Stimulated activated naive CD8-positive, alpha-beta T cell treated with anti-CD3 and anti-CD28 coated beads, Interleukin-15, amount 100 ng/mL, for 72 hours (primary cell): ENCODE measurements at regions not wholly inside any gene's neighbourhood (a gene's known extent, or its start where the extent isn't known, plus 50 kb on each side); places are given as distances from the start of the nearest gene placed in this dataset.
A peak's percentile ranks its signal among the peaks of the same experiment; 100 is the strongest.
"Not testable (repeated sequence)": the region's sequence is repeated elsewhere in the genome, so short reads cannot be mapped to it uniquely, and the experiment has no call there.

Experiments used
- ATAC-seq: fragments of 150-1000 bp; cut with Tn5 transposase; 2 replicates; pipeline ENCODE4 v1.10.0; 2021; ENCODE audit warnings: mild to moderate bottlenecking, moderate library complexity
- DNase-seq, 2 donors: peaks; one replicate each; pipeline ENCODE4 v3.0.0; 2021 to 2022
- H3K27ac Mint-ChIP-seq, 2 donors: one replicate each; pipeline ENCODE4 v1.8.0; 2022; ENCODE audit warnings: mild to moderate bottlenecking in 2 of 2, mixed read lengths in 2 of 2, moderate library complexity in 2 of 2
- H3K27me3 Mint-ChIP-seq: one replicate; pipeline ENCODE4 v1.8.0; 2022; ENCODE audit warnings: mixed read lengths
- H3K4me1 Mint-ChIP-seq: one replicate; pipeline ENCODE4 v1.8.0; 2022; ENCODE audit warnings: mild to moderate bottlenecking, mixed read lengths
- H3K4me3 Mint-ChIP-seq, 2 donors: one replicate each; pipeline ENCODE4 v1.8.0; 2022; ENCODE audit warnings: mild to moderate bottlenecking in 2 of 2, mixed read lengths in 2 of 2, moderate library complexity in 1 of 2
- H3K9me3 Mint-ChIP-seq, 2 donors: one replicate each; pipeline ENCODE4 v1.8.0; 2022; ENCODE audit warnings: mixed read lengths in 2 of 2

DNA sequence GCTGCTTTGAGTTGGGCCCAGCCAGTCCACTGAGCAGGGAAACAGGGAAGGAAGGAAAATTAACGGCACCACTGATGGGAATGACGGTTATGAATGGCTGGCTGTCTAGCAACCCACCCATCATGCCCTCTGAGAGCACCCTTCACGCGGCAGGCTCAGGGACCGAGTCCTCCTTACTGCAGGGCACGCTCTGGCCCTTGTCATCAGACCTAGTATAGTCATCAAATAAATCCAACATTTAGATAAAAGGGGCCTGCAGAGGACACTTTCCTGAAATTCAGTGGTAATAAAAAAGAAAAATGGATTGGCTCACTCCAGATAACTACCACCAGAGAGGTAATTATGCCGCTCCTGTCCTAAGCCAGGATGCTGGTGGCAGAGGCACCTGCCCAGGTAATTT lies 509.4 kb downstream of the MATN1 start:
- no peak overlapping the region for H3K4me3 Mint-ChIP-seq
- ATAC-seq (no peak), DNase-seq (no peak)
- H3K9me3 Mint-ChIP-seq = no peaks in the 10 kb centered on the region
- no peak overlapping the region for H3K27ac Mint-ChIP-seq
- H3K4me1 Mint-ChIP-seq = no peaks in the 10 kb centered on the region
- H3K27me3 Mint-ChIP-seq = no peaks in the 10 kb centered on the region

DNA sequence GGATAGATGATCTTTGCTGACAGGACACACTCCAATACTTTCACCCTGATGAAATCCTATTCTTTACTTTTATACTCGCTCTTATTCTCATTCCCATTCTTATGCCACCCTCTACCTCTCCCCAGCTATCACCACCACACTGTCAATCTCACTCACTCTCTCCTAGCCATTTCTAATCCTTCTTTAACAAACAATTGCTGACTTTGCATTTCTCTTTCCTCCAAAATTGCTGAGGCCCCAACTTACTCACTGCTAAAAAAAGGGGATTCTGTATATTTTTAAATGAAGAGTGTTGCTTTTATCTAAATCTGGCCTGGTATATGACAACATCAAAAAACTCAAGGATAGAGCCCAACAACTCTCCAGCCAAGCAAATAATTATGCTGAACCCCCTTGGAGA lies 515.4 kb downstream of the MATN1 start:
- H3K4me1 Mint-ChIP-seq, H3K27ac Mint-ChIP-seq, H3K4me3 Mint-ChIP-seq, DNase-seq, ATAC-seq, H3K27me3 Mint-ChIP-seq, H3K9me3 Mint-ChIP-seq: not testable (repeated sequence)

DNA sequence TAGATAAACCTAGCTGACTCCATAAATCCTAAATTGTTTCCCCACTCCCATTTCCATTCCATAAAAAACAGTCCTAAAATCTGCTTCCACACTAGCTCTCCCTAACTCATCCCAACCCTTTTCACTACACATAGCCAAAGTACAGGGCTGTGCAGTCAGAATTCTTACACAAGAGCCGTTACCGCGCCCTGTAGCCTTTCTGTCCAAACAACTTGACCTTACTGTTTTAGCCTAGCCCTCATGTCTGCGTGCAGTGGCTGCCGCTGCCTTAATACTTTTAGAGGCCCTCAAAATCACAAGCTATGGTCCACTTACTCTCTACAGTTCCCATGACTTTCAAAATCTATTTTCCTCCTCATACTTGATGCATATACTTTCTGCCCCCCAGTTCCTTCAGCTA lies 516.8 kb downstream of the MATN1 start:
- H3K27me3 Mint-ChIP-seq, H3K27ac Mint-ChIP-seq: not testable (repeated sequence)

DNA sequence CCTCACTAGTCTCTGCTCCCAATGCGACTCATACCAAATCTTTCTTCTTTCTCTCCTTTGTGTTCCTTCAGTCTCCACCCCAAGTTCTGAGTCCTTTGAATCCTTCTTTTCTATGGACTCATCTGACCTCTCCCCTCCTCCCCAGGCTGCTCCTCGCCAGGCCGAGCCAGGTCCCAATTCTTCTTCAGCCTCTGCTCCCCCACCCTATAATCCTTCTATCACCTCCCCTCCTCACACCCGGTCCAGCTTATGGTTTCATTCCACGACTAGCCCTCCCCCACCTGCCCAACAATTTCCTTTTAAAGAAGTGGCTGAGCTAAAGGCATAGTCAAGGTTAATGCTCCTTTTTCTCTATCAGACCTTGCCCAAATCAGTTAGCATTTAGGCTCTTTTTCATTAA lies 518.5 kb downstream of the MATN1 start:
- not testable (repeated sequence) for H3K27ac Mint-ChIP-seq, H3K4me1 Mint-ChIP-seq, ATAC-seq, H3K27me3 Mint-ChIP-seq, H3K4me3 Mint-ChIP-seq, H3K9me3 Mint-ChIP-seq, DNase-seq

More for the DNA sequence above, 516.8 kb downstream of the MATN1 start:
- H3K9me3 Mint-ChIP-seq, H3K4me3 Mint-ChIP-seq, DNase-seq, H3K4me1 Mint-ChIP-seq, ATAC-seq: not testable (repeated sequence)

DNA sequence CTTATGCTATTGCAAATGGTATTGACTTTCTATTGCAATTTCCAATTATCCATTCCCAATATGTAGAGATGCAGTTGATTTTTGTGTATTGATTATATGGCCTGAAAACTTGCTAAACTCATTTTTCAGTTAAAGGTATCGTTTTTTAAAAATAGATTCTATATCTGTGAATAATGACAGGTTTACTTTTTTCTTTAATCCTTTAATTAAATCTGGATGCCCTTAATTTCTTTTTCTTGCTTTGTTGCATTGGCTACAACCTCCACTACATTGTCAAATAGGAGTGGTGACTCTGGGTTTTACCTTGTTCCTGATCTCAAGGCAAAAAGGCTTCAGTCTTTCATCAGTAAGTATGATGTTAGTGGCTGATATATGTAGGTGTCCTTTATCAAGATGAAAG lies 522.4 kb downstream of the MATN1 start:
- Mint-ChIP-seq H3K27ac (no peak overlapping the region), H3K4me3 (no peak overlapping the region), H3K9me3 (no peaks in the 10 kb centered on the region), H3K4me1 (no peaks in the 10 kb centered on the region), H3K27me3 (peaks cover 24% of the 10 kb centered on the region)
- DNase-seq (no peak), ATAC-seq (no peak)

DNA sequence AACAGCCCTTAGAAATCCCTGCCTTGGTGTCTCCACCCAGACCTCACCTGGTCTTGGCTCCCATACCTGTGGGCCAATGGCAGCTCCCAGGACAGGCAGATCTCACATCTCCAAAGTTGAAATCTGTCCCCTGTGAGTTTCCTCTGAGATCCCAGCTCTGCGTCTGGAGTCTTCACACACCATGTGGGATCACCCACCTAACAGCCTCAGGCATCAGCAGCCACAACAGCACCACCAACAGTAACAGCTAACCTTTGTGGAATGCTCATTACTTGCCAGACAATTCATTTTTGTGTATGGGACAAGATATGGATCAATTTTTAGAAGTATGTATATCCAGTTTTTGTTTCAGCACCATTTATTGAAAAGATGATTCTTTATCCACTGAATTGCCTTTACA lies 523.2 kb downstream of the MATN1 start:
- ATAC-seq (no peak), DNase-seq (no peak)
- Mint-ChIP-seq H3K4me3 (no peak overlapping the region), H3K9me3 (no peaks in the 10 kb centered on the region), H3K27me3 (peaks cover 24% of the 10 kb centered on the region), H3K4me1 (no peaks in the 10 kb centered on the region), H3K27ac (no peak overlapping the region)

DNA sequence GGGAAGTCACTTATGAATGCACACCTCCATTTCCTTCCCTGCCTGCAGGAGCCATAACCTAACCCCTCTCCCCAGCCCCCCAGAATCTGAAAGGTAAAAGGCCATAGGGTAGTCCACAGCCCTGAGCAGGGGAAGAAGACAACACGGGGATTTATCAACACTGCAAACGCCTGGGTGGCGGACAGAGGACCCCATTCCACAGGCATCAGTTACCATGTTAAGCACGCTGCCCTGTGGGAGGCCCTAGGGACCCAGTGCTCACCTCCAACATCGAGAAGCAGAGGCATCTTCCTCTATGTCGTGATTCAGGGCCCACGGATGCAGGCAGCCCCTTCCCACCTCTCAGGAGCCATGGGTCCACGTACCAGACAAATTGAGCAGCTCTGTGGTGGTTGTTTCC lies 523.8 kb downstream of the MATN1 start:
- Mint-ChIP-seq H3K27ac (no peak overlapping the region), H3K4me1 (no peaks in the 10 kb centered on the region), H3K4me3 (no peak overlapping the region), H3K27me3 (peaks cover 24% of the 10 kb centered on the region), H3K9me3 (no peaks in the 10 kb centered on the region)
- ATAC-seq (no peak), DNase-seq (no peak)

DNA sequence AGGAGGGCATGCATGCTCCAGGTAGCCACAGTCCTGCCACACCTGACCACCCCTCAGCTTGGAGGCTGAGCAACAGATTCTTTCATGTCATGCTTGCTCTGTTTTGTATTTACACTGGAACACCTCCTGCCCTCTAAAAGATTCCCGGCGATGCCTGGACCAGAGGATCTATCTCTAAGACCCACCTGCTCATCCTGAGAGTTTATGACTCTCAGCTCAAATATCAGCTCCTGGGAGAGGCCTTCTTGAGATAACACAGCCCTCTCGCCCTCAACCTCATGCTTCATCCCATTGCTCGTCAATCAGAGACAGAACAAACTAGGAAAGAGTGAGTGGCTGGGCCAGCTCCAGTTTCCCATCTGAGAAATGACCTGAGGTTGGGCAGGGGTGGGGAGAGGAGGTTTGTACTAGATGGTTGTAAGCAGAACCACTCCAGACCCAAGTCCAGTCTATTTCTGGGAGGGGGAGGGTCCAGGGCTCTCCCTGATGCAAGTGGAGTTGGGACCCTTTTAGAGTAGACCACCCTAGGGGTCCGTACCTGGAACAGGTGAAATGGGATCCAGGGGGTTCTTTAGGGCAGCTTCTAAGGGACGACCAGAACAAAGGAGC lies 524.5 kb downstream of the MATN1 start:
- no peak for ATAC-seq
- H3K27ac Mint-ChIP-seq = no peak overlapping the region
- peaks cover 24% of the 10 kb centered on the region for H3K27me3 Mint-ChIP-seq
- no peaks in the 10 kb centered on the region for H3K9me3 Mint-ChIP-seq
- H3K4me1 Mint-ChIP-seq = no peaks in the 10 kb centered on the region
- DNase-seq = no peak
- H3K4me3 Mint-ChIP-seq = no peak overlapping the region

DNA sequence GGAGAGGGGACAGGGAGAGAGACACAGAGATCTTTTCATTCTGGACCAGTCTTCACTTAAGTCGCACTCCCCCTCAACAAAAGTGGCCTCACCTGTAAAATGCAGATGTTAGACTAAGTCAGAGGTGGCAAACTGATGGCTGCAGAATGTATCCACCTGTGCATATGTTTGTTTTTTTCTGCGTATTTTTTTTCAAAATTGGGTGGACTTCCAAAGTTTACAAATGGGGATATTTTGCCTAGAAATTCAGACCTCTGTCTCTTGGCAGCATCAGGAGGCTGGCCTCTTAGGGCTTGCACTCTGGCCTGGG lies 525.0 kb downstream of the MATN1 start:
- Mint-ChIP-seq H3K27me3 (peaks cover 24% of the 10 kb centered on the region), H3K4me1 (no peaks in the 10 kb centered on the region), H3K27ac (peak overlapping the region in 1 of 2 donors; percentile 19), H3K4me3 (no peak overlapping the region), H3K9me3 (no peaks in the 10 kb centered on the region)
- no peak for DNase-seq
- no peak for ATAC-seq

DNA sequence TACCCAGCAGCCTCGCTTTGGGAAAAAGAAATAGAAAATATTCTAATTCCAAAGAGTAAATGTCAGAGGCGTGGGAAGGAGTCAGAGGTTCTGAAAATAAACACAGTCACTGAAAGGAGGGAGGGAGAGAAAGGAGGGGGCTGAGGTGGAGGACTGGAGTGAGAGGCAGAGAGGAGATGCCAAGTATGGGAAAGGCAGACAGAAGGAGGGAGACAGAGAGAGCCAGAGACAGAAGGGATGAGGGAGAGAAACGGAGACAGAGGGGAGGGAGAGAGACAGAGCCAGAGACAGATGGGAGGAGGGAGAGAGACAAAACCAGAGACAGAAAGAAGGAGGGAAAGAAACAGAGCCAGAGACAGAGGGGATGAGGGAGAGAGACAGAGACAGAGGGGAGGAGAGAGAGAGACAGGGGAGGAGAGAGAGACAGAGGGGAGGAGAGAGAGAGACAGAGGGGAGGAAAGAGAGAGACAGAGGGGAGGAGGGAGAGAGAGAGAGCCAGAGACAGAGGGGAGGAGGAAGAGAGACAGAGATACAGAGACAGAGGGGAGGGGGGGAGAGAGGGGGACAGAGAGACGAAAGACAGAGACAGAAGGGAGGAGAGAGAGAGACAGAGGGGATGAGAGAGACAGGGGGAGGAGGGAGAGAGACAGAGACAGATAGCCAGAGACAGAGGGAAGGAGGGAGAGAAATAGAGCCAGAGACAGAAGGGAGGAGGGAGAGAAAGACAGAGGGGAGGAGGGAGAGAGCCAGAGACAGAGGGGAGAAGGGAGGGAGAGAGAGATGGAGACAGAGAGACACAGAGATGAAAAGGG lies 525.5 kb downstream of the MATN1 start:
- DNase-seq (no peak), ATAC-seq (no peak)
- H3K9me3 Mint-ChIP-seq = no peaks in the 10 kb centered on the region
- H3K4me1 Mint-ChIP-seq = no peaks in the 10 kb centered on the region
- peak overlapping the region in 1 of 2 donors; percentile 19 for H3K27ac Mint-ChIP-seq
- no peak overlapping the region for H3K4me3 Mint-ChIP-seq
- peaks cover 24% of the 10 kb centered on the region for H3K27me3 Mint-ChIP-seq

DNA sequence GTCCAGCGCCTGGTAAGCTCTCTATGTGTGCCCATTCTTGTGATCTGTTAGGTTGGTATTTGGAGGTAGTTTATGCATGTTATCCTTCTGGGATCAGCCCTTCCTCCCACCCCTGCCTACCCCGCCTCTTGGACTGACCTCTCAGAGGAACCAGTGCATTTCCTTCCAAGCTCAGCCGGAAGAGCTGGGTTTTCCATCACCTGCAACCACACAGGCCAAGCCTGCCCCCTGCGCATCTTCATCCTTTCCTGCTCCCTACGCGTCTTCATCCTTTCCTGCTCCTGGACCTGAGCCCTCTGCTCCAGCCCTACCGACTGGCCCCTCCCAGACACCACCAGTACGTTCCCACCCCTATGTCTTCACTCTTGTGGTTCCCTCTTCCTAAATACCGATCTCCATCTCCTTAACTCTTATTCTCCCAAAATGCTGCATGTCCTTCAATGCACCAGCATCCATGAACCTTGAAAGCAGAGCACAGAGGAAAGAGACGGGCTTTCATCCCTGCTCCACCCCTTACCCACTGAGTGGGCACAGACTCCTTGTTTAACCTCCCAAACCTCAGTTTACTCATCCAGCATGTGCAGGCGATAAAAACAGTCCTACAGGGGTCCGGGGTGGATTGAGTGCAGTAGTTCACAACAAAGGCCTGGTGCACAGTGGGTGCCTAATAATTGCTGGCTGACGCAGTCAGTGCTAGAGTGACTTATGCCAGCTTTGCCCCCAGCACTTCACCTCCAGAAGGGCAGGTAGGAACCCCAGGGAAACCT lies 526.3 kb downstream of the MATN1 start:
- Mint-ChIP-seq H3K27ac (peak overlapping the region in 1 of 2 donors; percentile 77), H3K9me3 (no peaks in the 10 kb centered on the region), H3K27me3 (peaks cover 24% of the 10 kb centered on the region), H3K4me1 (no peaks in the 10 kb centered on the region), H3K4me3 (no peak overlapping the region)
- no peak for ATAC-seq
- DNase-seq = no peak

DNA sequence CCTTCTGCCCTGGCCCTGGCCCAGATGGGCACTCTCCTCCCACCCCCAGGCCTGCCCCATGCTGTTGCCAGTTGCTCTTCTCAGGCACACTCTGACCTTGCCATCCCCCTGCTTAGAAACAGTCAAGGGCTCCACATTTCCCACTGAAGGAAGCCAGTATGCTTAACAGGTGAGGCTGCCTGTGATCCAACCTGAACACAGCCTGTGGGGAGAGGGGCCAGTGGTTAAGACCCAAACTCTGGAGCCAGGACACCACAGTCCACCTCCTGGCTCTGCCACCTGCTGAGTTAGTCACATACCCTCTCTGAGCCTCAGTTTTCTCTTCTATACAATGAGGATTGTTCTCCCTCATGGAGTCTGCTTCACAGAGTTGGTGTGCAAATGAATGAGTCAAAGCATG lies 526.9 kb downstream of the MATN1 start:
- DNase-seq (no peak), ATAC-seq (no peak)
- Mint-ChIP-seq H3K4me1 (peaks cover under 1% of the 10 kb centered on the region), H3K4me3 (no peak overlapping the region), H3K9me3 (no peaks in the 10 kb centered on the region), H3K27me3 (peaks cover 24% of the 10 kb centered on the region), H3K27ac (no peak overlapping the region)

DNA sequence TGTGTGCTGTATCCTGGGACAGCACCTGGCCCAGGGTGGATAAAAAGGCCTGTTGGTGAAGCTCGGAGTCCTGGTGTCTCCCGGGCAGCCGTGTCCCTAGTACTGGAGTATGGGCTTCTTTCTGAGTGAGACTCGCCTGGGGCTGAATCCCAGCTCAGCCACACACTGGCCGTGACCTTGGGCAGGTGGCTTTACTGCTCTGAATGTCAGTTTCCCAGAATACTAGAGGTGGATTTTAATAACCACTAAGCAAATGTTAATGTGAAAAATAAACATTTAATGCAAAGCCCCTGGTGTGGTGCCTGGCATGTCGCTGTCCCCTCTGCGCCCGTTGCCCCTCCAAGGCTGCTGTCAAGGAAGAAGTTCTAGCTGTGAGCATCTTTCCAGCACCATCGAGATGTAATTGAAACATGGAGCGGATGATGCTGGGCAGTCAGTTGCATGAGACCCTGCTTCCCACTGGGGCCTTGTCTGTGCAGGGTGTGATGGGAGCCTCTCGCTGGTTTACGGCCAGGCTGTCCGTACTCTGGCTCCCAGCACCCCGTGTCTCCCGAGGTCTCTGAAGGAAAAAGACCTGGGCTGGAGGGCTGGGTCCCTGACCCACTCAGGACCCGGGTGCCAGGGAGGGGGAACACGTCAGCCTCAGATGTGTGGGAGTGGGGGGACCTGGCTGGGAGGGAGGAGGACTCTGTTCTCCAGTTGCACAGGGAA lies 527.8 kb downstream of the MATN1 start:
- no peak overlapping the region for H3K4me3 Mint-ChIP-seq
- DNase-seq = no peak
- H3K27ac Mint-ChIP-seq = no peak overlapping the region
- H3K27me3 Mint-ChIP-seq = peaks cover 24% of the 10 kb centered on the region
- H3K9me3 Mint-ChIP-seq = no peaks in the 10 kb centered on the region
- H3K4me1 Mint-ChIP-seq = peaks cover 9% of the 10 kb centered on the region
- no peak for ATAC-seq

DNA sequence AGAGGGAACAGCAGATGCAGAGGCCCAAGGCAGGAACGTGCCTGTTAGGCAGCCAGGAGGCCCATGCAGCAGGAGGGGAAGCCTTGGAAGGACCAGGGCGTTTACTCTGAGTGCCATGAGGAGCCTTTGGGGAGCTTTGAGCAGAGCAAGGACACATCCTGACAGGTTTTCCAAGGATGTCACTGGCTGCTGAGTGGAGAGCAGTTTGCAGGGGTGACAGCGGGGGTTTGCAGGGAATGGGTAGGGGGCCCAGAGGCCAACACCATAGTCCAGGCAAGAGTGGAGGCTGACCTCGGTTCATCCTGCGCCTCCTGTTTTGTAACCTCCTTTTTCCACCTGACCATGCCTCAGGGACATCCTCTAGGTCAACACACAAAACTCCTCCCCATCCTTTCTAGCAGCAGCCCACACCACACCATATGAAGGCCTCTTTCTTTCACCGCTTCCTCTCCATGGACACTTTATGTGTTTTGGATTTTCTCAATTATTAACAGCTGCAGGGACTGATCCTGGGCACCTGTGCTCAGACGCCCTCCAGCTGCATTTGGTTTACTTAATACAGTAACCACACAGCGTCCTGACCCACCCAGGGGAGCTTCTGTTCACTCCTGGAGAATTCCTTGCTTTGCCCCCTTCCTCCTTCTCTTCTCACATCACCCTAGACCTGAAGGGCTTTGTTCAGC lies 528.5 kb downstream of the MATN1 start:
- Mint-ChIP-seq H3K4me1 (peaks cover 9% of the 10 kb centered on the region), H3K9me3 (no peaks in the 10 kb centered on the region), H3K27me3 (peaks cover 26% of the 10 kb centered on the region), H3K27ac (no peak overlapping the region), H3K4me3 (no peak overlapping the region)
- no peak for DNase-seq
- no peak for ATAC-seq

DNA sequence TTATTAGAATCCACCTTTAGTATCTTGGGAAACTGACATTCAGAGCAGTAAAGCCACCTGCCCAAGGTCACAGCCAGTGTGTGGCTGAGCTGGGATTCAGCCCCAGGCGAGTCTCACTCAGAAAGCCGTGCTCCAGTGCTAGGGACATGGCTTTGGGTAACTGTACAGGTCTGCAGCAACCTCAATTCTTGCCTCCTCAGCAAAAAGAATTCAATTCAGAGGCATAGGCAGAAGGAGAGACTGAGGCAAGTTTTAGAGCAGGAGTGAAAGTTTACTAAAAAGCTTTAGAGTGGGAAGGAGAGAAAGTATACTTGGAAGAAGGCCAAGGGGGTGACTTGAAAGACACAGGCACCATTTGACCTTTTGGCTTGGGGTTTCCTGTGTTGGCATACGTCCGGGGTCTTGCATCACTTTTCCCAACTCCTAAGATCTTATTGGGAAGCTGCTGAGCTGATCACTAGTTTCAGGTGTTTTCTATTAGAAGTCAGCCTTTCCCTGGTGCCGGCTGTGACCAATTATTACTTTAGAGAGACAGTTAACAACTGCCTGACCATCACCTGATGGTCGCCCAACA lies 529.3 kb downstream of the MATN1 start:
- Mint-ChIP-seq H3K4me3 (no peak overlapping the region), H3K27me3 (peaks cover 34% of the 10 kb centered on the region), H3K9me3 (no peaks in the 10 kb centered on the region), H3K27ac (peak overlapping the region in 1 of 2 donors; percentile 55), H3K4me1 (peaks cover 9% of the 10 kb centered on the region)
- no peak for ATAC-seq
- DNase-seq = no peak
